Caco-2 (cell line): ENCODE measurements at regions not wholly inside any gene's neighbourhood (a gene's known extent, or its start where the extent isn't known, plus 50 kb on each side); places are given as distances from the start of the nearest gene placed in this dataset.

Experiments used
- BruUV-seq: library from RNA; stranded (reverse); fragments of 400-500 nt; replicated peaks from 2 replicates; lab custom pipeline; 2021; lab: Mats Ljungman, UMichigan
- CTCF ChIA-PET: fragments of 300-600 bp; sonication (Branson Sonifier 250); formaldehyde crosslinking; loops from one replicate; lab custom pipeline; 2022; ENCODE audit warnings: antibody characterized with exemption; lab: Charles Lee
- POLR2A ChIA-PET: fragments of 300-600 bp; sonication (Branson Sonifier 250); formaldehyde crosslinking; loops from one replicate; lab custom pipeline; 2022; ENCODE audit warnings: antibody characterized with exemption; lab: Charles Lee
- DNase-seq, 2 experiments: peaks; one replicate each; pipeline versions ENCODE4 v3.0.0 to v3.0.0-alpha.2; 2020 to 2022
- H3K27me3 ChIP-seq: replicated peaks from 2 replicates; pipeline ENCODE4 v1.6.0; 2011; ENCODE audit warnings: low read length; ENCODE audit not compliant: control insufficient read depth, insufficient read depth
- H3K36me3 ChIP-seq: 2 replicates; pipeline ENCODE4 v1.5.1; 2011; ENCODE audit warnings: low read length; ENCODE audit not compliant: control insufficient read depth, insufficient read depth
- H3K4me1 ChIP-seq: fragments of 250-450 bp; sonication (Bioruptor Pico); 2 replicates; pipeline ENCODE4 v1.5.1; 2020; ENCODE audit warnings: mild to moderate bottlenecking
- H3K4me3 ChIP-seq: 2 replicates; pipeline ENCODE4 v1.5.1; 2011; ENCODE audit warnings: low read depth, mild to moderate bottlenecking, control low read depth, low read length
- H3K9me3 ChIP-seq: fragments of 250-450 bp; sonication (Bioruptor Pico); 2 replicates; pipeline ENCODE4 v1.5.1; 2020; ENCODE audit warnings: mild to moderate bottlenecking, moderate library complexity
- H3K27ac Mint-ChIP-seq: one replicate; pipeline ENCODE4 v1.8.0; 2022; ENCODE audit warnings: mixed read lengths; ENCODE audit not compliant: unreplicated experiment
- H3K27me3 Mint-ChIP-seq: one replicate; pipeline ENCODE4 v1.8.0; 2022; ENCODE audit warnings: mixed read lengths; ENCODE audit not compliant: insufficient read depth, unreplicated experiment
- H3K36me3 Mint-ChIP-seq: one replicate; pipeline ENCODE4 v1.8.0; 2022; ENCODE audit warnings: mild to moderate bottlenecking, mixed read lengths; ENCODE audit not compliant: insufficient read depth, unreplicated experiment
- H3K4me1 Mint-ChIP-seq: one replicate; pipeline ENCODE4 v1.8.0; 2022; ENCODE audit warnings: low read depth, mixed read lengths; ENCODE audit not compliant: unreplicated experiment
- H3K4me3 Mint-ChIP-seq: one replicate; pipeline ENCODE4 v1.8.0; 2022; ENCODE audit warnings: mild to moderate bottlenecking, moderate library complexity, mixed read lengths; ENCODE audit not compliant: unreplicated experiment
- H3K9me3 Mint-ChIP-seq: one replicate; pipeline ENCODE4 v1.8.0; 2022; ENCODE audit warnings: mixed read lengths; ENCODE audit not compliant: unreplicated experiment
- CTCF ChIP-seq, 2 experiments: fragments of 200-600 bp in 1 of 2; IDR thresholded peaks; 1 replicate in 1 of 2; 2 replicates in 1 of 2; pipeline versions ENCODE4 v1.5.1 to v1.8.0; 2011 to 2022; ENCODE audit warnings: antibody characterized with exemption in 1 of 2, control low read depth in 1 of 2, inconsistent platforms in 1 of 2, low read depth in 1 of 2, low read length in 1 of 2, mild to moderate bottlenecking in 1 of 2, moderate library complexity in 1 of 2; ENCODE audit not compliant: insufficient read depth in 1 of 2, severe bottlenecking in 1 of 2, unreplicated experiment in 1 of 2
- intact Hi-C: fragments of 100-400 bp; cut with micrococcal nuclease; formaldehyde crosslinking; loops from one replicate; pipeline ENCODE4 v1.10.0; 2022; ENCODE audit not compliant: unreplicated experiment

- H3K36me3 Mint-ChIP-seq: no peaks in the 10 kb centered on the region
- intact Hi-C loops: no loop called here
- no peak overlapping the region for H3K4me3 Mint-ChIP-seq
- no peaks in the 10 kb centered on the region for H3K27me3 Mint-ChIP-seq
- H3K4me3 ChIP-seq: no peak overlapping the region
- no peaks in the 10 kb centered on the region for H3K27me3 ChIP-seq
- no peak for DNase-seq
- no peaks in the 10 kb centered on the region for H3K4me1 Mint-ChIP-seq
- no peak for TF ChIP-seq CTCF (IDR thresholded peaks at IDR 0.05; ENCODE audit: insufficient read depth in 1 of 2, low read depth in 1 of 2, low read length in 1 of 2, severe bottlenecking in 1 of 2, unreplicated experiment in 1 of 2)
- no peaks in the 10 kb centered on the region for H3K9me3 ChIP-seq
- H3K4me1 ChIP-seq: no peaks in the 10 kb centered on the region
- CTCF ChIA-PET: no interaction called here
- H3K27ac Mint-ChIP-seq: no peak overlapping the region
- BruUV-seq: no TSS peak
- POLR2A ChIA-PET: no interaction called here
- H3K36me3 ChIP-seq: no peaks in the 10 kb centered on the region
- H3K9me3 Mint-ChIP-seq: no peaks in the 10 kb centered on the region
Measured at GRCh38 chr18:68462766-68463165, 252.1 kb downstream of the TMX3 start.

- BruUV-seq: no TSS peak
- no peaks in the 10 kb centered on the region for H3K9me3 Mint-ChIP-seq
- no peak overlapping the region for H3K4me3 Mint-ChIP-seq
- DNase-seq: no peak
- intact Hi-C loops: no loop called here
- ChIA-PET POLR2A (no interaction called here), CTCF (no interaction called here)
- H3K27me3 ChIP-seq: no peaks in the 10 kb centered on the region
- no peaks in the 10 kb centered on the region for H3K27me3 Mint-ChIP-seq
- H3K27ac Mint-ChIP-seq: no peak overlapping the region
- H3K36me3 Mint-ChIP-seq: no peaks in the 10 kb centered on the region
- no peak overlapping the region for H3K4me3 ChIP-seq
- H3K4me1 Mint-ChIP-seq: no peaks in the 10 kb centered on the region
- no peaks in the 10 kb centered on the region for H3K9me3 ChIP-seq
- no peaks in the 10 kb centered on the region for H3K36me3 ChIP-seq
- TF ChIP-seq CTCF (IDR thresholded peaks at IDR 0.05; ENCODE audit: insufficient read depth in 1 of 2, low read depth in 1 of 2, low read length in 1 of 2, severe bottlenecking in 1 of 2, unreplicated experiment in 1 of 2): no peak
- no peaks in the 10 kb centered on the region; the same call in 1 of the 2 replicates for H3K4me1 ChIP-seq
Measured at GRCh38 chr18:68462148-68462547, 252.8 kb downstream of the TMX3 start.

- CTCF ChIA-PET: no interaction called here
- BruUV-seq: no TSS peak
- POLR2A ChIA-PET: no interaction called here
- H3K27me3 Mint-ChIP-seq: no peaks in the 10 kb centered on the region
- intact Hi-C loops: no loop called here
- no peak overlapping the region for H3K27ac Mint-ChIP-seq
- no peak overlapping the region for H3K4me3 Mint-ChIP-seq
- H3K36me3 ChIP-seq: no peaks in the 10 kb centered on the region
- no peaks in the 10 kb centered on the region for H3K27me3 ChIP-seq
- no peaks in the 10 kb centered on the region for H3K4me1 Mint-ChIP-seq
- no peaks in the 10 kb centered on the region for H3K9me3 ChIP-seq
- no peak for DNase-seq
- no peak for TF ChIP-seq CTCF (IDR thresholded peaks at IDR 0.05; ENCODE audit: insufficient read depth in 1 of 2, low read depth in 1 of 2, low read length in 1 of 2, severe bottlenecking in 1 of 2, unreplicated experiment in 1 of 2)
- H3K4me3 ChIP-seq: no peak overlapping the region
- no peaks in the 10 kb centered on the region; the same call in 1 of the 2 replicates for H3K4me1 ChIP-seq
- H3K9me3 Mint-ChIP-seq: no peaks in the 10 kb centered on the region
- H3K36me3 Mint-ChIP-seq: no peaks in the 10 kb centered on the region
Measured at GRCh38 chr18:68461481-68462018, 253.4 kb downstream of the TMX3 start.
